HG03196 (cell line): ENCODE measurements at regions not wholly inside any gene's neighbourhood (a gene's known extent, or its start where the extent isn't known, plus 50 kb on each side); places are given as distances from the start of the nearest gene placed in this dataset.

ENCODE experiments used
- ATAC-seq: cut with Tn5 transposase; IDR thresholded peaks from one replicate; pipeline ENCODE4 v1.9.1; 2021; ENCODE audit not compliant: unreplicated experiment

DNA sequence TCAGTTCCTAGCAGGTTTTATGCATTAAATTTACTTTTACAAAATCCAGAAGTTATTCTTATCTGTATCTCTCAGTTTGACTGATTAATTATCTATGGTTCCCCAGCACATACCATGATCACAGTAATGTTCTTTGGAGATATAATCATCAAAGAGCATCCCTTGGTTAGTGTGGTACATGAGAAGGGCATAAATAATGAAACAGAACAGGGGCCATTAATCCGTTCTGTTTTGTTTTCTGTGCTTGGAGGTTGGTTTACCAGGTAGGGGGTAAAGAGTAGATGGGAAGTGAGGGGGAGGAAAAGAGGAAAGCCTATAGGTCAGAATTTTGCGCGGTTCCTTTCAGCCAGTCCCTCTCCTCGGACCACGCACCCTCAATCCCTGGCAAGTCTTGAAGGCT, 718.7 kb upstream of the TENM3 start:
- ATAC-seq, result no peak

- no peak for ATAC-seq
These were observed 717.6 kb upstream of the TENM3 start for GRCh38 chr4:181525634-181526033.

DNA sequence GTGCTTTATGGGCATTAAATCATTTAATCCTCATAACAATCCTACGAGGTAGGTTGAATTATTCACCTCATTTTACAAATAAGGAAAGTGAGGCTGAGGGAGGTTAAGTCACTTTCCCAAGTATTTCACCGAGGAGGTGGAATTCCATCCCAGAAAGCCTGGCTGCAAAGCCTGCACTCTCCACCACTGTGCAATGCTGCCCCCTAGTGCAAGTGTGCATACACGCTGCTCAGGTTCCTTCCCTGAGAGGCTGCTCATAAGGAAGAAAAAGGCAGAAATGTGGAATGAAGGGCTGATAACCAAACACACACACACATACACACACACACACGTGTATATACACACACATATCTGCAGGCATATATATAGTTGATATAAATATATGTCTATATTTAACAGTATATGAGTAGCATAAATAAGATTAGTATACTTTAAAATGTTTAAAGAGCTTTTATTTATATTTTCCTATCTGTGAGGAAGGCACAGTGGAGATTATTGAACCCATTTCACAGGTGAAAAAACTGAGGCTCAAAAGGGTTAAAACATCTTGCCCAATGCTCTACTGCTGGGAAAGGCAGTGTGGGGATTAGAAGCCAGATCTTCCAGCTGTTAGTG, 714.5 kb upstream of the TENM3 start:
- ATAC-seq, result peak; percentile 63

DNA sequence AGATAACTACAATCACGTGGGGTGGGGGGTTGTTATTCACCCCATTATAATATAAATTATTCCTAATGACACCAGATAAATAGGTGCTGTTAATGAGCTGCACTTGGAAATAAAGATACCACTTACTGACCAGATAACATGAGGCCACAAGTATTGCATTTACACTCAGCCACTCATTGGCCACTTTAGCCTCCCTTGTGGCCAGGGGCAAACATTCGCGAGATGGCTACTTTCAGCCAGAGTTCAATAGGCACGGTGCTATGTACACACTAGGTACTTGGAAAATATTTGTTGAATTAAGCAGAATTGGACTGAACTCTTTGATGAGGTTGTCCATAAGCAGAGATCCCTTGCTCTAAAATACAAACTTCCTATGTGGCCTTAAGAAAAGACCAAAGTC, 713.7 kb upstream of the TENM3 start:
- ATAC-seq, result no peak

DNA sequence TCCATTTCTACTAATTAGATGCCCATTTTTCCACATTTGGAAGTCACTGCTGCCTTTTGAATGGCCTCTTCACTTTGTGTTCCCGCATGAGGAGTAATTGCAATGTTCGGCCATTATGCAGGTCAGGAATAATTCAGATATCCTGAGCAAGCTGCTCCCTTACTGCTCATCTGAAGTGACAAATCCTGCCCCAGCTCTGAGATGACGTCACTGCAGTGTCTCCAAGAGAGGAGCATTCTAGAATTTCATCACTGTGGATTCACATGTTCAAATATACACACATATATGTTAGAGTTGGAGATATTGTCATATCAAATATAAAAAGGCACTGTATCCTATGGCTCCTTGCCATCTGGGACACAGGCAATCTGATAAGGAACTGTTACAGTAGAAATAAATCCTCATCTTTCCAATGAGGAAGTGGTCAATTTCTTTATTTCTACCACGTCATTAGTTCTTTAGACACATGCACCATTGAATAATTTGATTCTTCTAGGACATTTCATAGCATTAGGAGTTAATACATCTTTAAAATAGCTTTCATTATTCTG, 706.9 kb upstream of the TENM3 start:
- no peak for ATAC-seq

GRCh38 chr4:181536811-181537434, 706.3 kb upstream of the TENM3 start:
- no peak for ATAC-seq

GRCh38 chr4:181538431-181538830, 704.8 kb upstream of the TENM3 start:
- ATAC-seq, result no peak

GRCh38 chr4:181541396-181541795, 701.8 kb upstream of the TENM3 start:
- no peak for ATAC-seq

GRCh38 chr4:181548873-181549575, 694.2 kb upstream of the TENM3 start:
- no peak for ATAC-seq

DNA sequence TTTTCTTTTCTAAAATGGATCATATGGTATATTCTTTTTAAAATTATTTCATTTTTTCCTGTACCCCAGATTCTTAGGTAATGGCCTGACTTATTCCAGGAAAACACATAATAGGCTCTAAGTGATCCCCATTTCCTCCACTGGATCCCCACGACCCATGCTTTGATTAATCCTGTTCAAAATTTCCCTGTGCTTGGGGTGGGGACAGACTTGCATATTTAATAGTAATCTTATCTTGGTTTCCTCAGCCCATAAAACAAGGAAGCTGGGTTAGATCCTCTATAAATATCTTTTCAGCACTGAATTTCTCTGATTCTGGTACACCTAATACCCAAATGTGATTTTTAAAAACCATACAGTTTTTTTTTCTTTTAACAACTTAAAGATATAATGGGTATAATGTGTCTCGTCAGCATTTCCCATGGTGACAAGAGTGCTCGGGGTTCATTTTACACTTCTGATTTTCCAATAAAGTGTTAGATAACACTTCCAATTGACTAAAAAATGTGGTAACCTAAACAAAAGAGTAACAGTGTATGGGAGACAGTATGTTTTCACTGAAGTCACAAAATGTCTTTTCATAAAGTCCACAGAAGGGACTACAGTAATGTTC, 693.5 kb upstream of the TENM3 start:
- ATAC-seq, result no peak

DNA sequence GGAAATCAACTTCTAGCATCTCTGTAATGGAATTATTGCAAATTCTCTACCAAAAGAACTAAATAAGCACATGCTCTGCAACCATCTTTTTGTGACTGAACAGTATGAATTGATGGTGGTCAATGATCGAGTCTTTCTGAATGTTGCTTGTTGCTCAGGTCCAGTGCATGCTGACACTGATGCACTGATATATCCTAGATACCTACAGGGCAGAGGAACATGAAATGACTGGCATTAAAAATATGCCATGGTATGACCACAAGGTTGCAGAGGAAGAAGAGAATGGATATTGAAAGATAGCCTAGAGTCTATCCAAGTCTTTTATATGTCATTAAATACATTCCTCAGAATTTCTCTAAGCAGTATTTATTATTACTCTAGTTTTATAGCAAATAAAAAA, 692.8 kb upstream of the TENM3 start:
- no peak for ATAC-seq

GRCh38 chr4:181559637-181560036, 683.6 kb upstream of the TENM3 start:
- ATAC-seq, result no peak

- no peak for ATAC-seq
These were observed 680.8 kb upstream of the TENM3 start for GRCh38 chr4:181562399-181562798.

DNA sequence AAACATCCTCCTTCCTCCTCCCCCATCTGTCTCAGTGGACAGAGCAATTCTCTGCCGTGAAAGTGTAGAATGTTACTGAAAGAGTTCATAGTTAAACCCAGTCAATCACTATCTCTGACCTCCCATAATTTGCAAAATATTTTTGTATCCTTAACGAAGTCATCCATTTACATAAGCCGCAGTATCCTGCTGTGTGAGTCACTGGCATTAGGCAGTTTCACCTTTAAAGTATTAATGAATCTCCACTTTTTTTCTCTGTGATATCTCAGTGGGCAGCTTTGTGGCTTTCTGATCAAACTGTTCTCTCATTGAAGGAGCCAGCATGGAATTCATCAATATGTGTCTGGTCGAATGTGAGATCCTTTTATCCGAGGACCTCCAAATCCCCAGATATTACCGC, 678.6 kb upstream of the TENM3 start:
- ATAC-seq, result no peak

- ATAC-seq, result no peak
These were observed 676.7 kb upstream of the TENM3 start for GRCh38 chr4:181566490-181566889.

DNA sequence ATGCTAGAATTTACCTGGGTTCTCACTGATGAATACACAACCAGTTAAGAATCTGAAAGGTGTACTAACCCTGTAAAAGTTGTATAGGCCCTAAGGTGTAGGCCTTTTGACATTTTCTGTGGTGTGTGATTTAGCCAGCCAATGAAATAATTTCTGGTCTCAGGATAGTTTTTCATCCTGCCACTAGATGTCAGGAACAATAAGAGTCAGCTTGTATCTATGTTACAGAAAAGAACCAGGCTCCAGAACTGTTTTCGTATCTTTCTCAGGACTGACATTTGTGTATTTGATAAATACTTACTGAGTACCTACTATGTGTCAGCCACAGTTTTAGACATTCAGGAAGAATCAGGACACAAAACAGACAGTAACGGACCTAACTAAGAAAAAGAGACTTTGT, 673.6 kb upstream of the TENM3 start:
- ATAC-seq, result no peak

GRCh38 chr4:181578911-181579310, 664.3 kb upstream of the TENM3 start:
- ATAC-seq, result no peak

DNA sequence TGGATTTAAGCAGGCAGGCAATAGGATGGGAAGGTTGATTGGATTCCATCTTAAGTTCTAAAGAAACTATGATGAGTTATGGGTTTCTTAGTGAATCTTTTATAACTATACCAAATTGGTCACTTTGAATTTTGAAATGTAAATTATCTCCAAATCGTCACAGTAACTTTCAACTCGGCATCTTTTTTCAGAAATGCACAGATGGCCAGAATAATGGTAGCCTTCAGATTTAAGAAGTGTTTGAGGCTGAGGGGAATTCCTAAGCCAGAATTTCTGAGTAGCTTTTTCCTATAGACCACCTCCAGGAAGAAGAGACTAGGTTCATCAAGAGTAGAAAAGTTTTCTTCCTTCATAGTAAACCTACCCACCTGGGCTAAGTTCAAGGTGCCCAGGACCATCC, 663.7 kb upstream of the TENM3 start:
- ATAC-seq, result no peak

GRCh38 chr4:181581983-181582382, 661.2 kb upstream of the TENM3 start:
- ATAC-seq, result no peak

DNA sequence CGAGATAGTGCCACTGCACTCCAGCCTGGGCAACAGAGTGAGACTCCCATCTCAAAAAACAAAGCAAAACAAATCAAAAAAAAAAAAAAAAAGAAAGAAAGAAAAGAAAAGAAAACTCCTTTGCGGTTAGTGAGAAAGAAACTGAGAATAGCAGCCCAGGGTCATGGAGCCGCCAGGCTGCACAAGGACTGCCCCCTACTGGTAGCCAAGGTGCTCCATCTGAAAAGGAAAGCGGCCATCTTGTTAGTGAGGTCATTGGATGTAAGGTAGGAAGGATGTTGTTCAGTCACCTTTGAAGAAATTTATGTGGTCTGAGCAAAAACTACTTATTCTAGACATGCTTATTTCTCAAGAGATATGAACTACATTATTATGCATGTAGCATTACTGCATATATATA, 660.6 kb upstream of the TENM3 start:
- no peak for ATAC-seq

DNA sequence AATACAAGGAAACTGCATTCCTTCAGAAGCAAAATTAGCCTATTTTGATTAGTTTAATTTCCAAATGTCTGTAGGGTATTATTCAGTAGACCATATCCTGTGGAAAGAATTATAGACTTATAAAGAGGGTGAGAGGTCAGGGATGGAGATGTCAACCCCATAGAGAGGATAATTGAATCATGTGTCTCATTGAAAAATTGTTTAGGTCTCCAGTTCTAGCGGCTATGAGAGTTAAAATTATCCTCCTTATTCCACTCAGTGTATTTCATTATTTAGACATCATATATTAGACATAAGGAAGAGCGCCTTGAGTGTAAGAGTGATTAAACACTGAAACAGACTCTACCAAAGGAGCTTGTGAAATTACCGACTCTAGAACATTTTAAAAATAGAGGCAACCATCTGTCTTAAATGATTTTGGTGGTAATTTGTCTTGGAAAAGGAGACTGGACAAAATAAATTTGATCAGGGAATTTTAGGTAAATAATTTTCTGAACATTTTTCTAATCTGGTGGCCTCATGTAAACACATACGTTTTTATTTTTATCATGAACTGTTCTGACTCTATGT, 654.4 kb upstream of the TENM3 start:
- no peak for ATAC-seq
